Stimulated activated naive CD8-positive, alpha-beta T cell treated with anti-CD3 and anti-CD28 coated beads, Interleukin-15, Interleukin-2, amounts not matched to agents 100 U/mL and 50 U/mL, for 24 hours (primary cell): ENCODE measurements at regions not wholly inside any gene's neighbourhood (a gene's known extent, or its start where the extent isn't known, plus 50 kb on each side); places are given as distances from the start of the nearest gene placed in this dataset.
"Not testable (repeated sequence)": the region's sequence is repeated elsewhere in the genome, so short reads cannot be mapped to it uniquely, and the experiment has no call there.

Experiments used
- ATAC-seq: fragments of 150-1000 bp; cut with Tn5 transposase; one replicate; pipeline ENCODE4 v1.10.0; 2021
- DNase-seq: peaks from one replicate; pipeline ENCODE4 v3.0.0; 2021

DNA sequence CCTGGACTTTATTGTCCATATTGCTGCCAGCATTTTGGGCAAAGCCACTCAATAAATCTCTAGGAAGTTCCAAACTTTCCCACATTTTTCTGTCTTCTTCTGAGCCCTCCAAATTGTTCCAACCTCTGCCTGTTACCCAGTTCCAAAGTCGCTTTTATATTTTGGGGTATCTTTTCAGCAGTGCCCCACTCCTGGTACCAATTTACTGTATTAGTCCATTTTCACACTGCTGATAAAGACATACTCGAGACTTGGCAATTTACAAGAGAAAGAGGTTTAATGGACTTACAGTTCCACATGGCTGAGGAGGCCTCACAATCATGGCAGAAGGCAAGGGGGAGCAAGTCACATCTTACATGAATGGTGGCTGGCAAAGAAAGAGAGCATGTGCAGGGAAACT lies 53.4 kb downstream of the AHSP start:
- not testable (repeated sequence) for DNase-seq, ATAC-seq

DNA sequence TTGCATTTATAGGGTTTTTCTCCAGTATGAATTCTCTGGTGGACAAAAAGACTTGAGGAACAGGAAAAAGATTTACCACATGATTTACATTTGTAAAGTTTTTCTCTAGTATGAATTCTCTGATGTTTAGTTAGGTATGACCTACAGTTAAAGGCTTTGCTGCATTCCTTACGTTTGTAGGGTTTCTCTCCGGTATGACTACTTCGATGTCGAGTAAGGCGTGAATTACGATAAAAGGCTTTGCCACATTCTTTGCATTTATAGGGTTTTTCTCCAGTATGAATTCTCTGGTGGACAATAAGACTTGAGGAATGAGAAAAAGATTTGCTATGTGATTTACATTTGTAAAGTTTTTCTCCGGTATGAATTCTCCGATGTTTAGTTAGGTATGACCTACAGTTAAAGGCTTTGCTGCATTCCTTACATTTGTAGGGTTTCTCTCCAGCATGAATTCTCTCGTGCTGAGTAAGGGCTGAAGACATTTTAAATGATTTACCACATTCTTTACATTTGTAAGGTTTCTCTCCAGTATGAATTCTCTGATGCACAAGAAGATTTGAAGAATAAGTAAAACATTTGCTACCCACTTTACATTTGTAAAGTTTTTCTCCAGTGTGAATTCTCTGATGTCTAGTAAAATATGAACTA lies 74.2 kb downstream of the AHSP start:
- DNase-seq, ATAC-seq: not testable (repeated sequence)

DNA sequence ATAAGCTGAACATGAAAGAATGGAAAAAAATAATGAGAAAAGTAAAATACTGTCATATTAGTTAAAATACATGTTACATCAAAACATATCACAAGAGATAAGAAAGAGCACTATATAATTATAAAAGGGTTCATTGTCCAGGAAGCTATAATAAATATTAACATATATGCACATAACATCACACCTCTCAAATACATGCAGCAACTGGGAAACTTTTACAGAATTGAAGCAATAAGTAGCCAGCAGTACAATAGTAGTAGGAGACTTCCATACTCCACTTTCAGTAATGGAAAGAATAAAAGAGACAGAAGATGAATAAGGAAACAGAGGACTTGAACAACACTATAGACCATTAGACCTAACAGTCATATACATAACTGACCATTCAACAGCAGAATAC lies 90.4 kb downstream of the AHSP start:
- ATAC-seq, result no peak
- DNase-seq, result no peak

DNA sequence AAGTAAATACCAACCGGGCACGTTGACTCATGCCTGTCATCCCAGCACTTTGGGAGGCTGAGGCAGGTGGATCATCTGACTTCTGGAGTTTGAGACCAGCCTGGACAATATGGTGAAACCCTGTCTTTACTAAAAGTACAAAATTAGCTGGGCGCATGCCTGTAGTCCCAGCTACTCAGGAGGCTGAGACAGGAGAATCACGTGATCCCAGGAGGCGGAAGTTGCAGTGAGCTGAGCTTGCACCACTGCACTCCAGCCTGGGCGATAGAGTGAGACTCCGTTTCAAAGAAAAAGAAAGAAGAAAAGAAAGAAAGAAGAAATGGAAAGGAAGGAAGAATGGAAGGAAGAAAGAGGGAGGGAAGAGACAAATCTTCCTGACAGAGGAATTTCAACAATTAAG lies 108.7 kb downstream of the AHSP start:
- ATAC-seq (no peak), DNase-seq (no peak)

DNA sequence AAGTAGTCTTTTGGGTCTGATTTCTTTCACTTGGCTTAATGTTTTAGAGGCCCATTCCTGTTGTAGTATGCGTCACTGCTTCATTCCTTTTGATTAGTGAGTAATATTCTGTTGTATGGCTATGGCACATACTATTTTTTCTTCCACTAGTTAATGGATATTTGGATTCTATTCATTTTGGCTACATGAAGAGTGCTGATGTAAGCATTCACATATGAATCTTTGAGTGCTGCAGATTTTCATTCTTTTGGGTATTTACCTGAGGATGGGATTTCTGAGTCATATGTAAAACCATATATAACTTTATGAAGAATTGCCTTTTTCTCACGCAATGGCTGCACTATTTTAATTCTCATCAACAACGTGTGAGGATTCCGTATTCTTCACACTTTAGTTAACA lies 113.6 kb downstream of the AHSP start:
- no peak for ATAC-seq
- no peak for DNase-seq

DNA sequence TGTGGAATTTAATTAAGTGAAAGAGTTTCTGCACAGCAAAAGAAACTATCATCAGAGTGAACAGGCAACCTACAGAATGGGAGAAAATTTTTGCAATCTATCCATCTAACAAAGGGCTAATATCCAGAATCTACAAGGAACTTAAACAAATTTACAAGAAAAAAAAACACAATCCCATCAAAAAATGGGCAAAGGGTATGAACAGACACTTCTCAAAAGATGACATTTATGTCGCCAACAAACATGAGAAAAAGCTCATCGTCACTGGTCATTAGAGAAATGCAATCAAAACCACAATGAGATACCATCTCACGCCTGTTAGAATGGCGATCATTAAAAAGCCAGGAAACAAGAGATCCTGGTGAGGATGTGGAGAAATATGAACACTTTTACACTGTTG lies 128.0 kb downstream of the AHSP start:
- not testable (repeated sequence) for ATAC-seq, DNase-seq

DNA sequence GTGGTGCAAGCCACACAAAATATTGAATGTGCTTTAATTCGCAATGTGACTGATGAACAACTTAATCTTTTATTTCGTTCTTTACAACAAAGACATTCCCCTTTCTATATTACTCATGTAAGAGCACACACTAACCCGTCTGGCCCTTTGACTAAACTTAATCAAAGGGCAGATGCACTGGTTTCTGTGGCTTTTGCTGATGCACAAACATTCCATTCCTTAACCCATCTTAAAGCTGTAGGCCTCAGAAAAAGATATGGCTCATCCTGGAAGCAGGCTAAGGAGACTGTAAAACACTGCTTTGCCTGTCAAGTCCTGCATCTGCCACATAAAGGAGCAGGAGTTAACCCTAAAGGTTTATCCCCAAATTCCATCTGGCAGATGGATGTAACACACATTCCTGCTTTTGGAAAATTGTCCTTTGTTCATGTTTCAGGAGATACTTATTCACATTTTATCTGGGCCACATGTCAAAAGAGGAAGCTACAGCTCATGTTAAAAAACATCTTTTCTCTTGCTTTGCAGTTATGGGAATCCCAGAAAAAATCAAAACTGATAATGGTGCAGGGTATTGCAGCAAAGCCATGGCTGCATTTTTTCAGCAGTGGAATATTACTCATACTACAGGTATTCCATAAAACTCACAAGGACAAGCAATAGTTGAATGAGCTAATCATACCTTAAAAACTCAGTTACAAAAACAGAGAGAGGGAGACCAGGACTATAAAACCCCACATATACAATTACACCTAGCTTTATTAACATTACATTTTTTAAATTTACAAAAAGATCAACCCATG lies 137.2 kb downstream of the AHSP start:
- ATAC-seq (no peak), DNase-seq (no peak)

DNA sequence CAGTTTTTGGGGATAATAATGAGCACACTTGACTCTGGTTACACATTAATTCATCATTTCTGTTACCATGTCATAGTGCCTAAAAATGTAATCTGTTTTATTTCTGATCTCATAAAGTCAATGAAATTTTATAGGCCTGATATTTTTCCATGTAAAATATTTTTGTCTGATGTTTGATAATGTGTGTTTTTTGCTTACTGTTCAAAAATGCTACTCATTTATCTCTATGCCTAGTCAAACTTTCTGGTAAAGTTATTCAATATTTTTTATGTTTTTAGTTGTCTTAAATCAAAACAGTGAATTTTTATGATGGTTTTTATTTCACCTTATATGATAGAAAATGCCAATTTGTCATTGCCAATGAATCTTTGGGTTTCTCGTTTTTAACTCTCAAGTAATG lies 147.0 kb downstream of the AHSP start:
- no peak for DNase-seq
- no peak for ATAC-seq

DNA sequence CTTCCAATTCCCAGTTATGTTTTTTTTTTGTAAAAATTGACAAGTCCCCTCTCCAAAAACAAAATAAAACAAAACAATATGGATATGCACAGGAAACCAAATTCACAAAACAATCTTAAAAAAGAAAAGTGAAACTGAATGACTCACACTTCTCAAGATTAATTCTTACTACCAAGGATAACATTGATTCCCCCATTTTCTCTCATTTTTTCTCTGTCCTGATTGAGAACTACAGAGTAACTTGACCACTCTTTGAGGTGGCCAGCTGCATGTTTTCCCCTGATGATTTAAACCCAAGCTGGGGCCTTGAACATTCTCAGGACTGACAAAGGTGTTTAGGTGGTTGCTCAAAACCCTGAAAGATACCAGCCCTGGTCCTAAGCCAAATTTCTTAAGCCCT lies 149.0 kb downstream of the AHSP start:
- no peak for ATAC-seq
- no peak for DNase-seq

DNA sequence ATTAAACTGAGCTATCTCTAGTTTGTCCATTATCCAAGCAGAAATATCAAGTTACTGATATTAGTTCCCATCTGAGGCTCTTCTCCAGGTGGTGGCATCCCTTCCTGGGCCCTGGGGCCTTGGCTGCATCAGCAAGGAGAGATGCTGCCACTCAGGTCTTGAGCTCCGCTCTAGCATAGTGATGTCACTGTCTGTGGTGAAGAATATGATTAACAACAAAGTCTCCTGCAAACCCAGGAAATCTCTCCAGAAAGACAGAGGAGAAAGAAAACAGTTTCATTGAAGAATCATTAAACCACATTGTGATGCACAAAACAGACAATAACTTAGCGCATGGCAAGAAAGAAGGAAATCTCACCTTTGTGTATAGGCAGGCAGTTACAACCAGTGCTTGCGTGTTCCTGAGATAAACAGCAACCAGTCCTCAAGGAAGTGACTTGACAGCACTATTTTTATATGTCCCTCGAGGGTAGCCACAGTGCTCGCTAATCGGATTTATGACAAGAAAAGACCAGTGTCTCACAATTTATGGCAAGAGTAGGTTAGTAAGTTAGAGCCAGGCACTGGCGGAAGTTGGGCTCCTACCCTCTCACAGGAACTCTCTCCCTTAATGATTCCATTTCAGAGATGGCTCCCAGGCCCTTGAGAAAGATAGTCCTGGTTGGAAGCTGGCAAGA lies 151.1 kb downstream of the AHSP start:
- DNase-seq (no peak), ATAC-seq (no peak)

DNA sequence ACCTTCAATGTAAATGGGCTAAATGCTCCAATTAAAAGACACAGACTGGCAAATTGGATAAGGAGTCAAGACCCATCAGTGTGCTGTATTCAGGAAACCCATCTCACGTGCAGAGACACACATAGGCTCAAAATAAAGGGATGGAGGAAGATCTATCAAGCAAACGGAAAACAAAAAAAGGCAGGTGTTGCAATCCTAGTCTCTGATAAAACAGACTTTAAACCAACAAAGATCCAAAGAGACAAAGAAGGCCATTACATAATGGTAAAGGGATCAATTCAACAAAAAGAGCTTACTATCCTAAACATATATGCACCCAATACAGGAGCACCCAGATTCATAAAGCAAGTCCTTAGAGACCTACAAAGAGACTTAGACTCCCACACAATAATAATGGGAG lies 161.6 kb downstream of the AHSP start:
- ATAC-seq, DNase-seq: not testable (repeated sequence)

DNA sequence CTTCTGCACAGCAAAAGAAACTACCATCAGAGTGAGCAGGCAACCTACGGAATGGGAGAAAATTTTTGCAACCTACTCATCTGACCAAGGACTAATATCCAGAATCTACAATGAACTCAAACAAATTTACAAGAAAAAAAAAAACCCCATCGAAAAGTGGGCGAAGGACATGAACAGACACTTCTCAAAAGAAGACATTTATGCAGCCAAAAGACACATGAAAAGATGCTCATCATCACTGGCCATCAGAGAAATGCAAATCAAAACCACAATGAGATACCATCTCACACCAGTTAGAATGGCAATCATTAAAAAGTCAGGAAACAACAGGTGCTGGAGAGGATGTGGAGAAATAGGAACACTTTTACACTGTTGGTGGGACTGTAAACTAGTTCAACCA lies 164.6 kb downstream of the AHSP start:
- ATAC-seq, DNase-seq: not testable (repeated sequence)

DNA sequence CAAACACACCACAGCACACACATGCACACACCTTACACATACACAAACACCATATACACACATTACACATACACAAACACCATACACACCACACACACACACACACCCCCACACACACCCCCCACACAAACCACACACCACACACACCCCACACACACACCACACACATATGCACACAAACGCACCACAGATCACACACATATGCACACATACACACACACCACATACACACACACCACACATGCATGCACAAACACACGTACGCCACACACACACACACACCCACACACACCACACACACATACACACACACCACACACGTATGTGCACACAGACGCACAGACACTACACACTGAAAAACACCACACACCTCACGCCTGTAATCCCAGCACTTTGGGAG lies 166.0 kb downstream of the AHSP start:
- ATAC-seq (no peak), DNase-seq (no peak)

DNA sequence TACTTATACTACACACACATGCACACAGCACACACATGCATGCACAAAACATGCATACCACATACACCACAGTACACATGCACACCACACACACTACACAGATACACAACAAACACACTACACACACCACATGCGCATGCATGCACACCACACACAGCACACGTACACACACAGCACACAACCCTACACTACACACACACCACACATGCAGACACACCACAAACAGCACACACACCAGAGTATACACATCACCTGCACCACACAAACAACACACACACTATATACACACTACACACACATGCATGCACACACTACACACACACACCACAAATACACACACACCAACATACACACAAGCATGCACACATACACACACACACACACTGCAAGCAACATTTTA lies 166.8 kb downstream of the AHSP start:
- ATAC-seq (no peak), DNase-seq (no peak)

DNA sequence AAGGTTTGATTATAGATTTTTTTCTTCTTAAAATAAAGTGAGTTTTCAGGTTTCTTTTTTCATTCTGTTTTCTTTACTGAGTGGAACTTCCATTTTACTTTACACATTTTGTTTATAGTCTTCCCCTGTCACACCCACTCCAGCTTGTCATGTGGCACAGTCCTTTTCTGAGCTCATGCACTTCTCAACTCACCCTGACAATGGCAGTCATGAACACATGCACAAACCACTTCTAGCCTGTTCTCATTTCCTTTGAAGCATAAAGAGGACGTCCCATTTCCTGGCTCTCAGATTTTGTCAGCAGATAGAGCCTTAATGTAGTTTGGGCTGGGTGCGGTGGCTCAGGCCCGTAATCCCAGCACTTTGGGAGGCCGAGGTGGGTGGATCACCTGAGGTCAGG lies 168.0 kb downstream of the AHSP start:
- DNase-seq (no peak), ATAC-seq (no peak)

DNA sequence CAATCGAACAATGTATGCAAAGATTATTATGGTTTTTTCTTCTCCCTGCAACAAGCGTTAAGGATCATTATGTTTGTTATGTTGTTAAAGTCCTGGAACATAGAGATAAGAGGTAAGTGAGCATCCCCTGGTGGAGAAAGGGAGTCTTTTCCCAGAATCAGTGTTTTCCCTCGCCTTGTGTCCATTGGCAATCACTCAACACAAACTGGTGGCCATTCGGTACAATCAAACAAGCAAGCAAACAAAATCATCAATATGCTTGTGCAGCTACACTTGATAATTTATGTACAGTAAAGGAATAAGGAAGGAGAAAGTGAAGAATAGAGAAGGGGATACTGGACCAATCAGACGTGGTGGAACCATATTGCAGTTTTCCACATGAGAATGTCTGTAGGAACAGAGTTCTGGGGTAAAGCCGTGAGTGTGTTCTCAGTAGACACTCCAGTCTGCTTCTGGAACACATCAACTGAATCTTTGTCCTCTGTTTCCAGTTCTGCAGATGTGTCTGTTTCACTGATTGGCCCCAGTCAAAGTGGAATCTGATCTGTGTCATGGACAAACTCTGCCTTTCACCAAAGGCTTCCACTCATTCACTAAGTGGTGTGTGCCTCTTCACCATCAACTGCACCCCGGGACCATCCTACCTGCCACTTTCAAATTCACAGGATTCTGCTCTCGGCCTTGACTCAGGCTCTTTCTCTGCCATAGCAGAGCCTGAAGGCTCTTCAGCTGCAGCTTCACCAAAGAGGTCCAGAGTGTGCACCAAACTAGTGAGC lies 169.5 kb downstream of the AHSP start:
- no peak for DNase-seq
- ATAC-seq, result no peak

DNA sequence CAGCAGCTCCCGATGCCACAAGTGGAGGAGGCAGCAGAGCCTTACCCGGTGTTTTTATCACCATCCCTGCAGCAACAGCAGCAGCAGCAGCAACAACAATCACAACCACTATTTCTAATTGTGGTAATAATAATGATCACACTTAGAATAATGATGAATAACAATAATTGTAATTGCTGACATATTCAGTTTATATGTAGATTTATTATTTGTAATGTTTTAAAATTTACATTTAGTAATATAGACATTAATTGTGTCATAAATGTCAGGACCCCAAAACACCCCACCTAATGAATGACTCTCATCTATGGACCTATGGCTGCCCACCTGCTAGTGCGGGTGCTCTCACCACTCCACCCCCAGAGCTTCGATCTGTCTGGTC lies 170.0 kb downstream of the AHSP start:
- ATAC-seq (no peak), DNase-seq (no peak)

DNA sequence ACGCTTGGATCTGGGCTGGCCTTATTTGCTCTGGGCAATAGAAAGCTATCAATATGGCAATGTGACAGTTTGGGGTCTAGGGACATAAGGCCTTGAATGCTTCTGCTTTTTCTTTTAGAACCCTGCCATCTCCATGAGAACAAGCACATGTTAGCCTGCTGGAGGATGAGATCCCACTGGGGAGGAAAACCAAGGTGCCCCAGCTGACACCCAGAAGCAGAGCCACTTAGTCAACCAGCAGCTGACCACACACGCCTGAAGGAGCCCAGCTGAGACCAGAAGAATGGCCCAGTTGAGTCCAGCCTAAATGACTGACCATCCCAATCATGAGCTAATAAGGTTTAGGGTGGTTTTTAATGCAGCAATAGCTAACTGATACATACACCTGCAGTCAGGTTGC lies 171.2 kb downstream of the AHSP start:
- ATAC-seq, result no peak
- DNase-seq, result no peak

DNA sequence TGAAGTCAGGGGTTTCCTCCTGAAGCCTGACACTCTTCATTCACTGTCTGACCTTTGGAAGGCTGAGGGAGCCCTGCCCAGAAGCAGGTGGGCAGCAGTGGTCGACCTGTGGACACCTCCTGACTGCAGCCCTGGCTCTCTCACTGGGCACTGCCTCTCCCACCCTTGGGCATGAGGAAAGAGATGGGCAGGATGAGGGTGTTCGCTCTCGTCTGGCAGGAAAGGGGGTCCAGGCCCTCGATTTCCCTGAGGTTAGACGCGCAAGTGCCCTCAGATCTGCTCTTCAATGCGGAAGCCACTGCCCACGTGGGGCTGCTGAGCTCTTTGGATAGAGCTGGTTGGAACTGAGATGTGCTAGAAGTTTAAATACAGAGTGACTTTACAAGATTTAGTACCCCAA lies 171.9 kb downstream of the AHSP start:
- ATAC-seq (no peak), DNase-seq (no peak)

DNA sequence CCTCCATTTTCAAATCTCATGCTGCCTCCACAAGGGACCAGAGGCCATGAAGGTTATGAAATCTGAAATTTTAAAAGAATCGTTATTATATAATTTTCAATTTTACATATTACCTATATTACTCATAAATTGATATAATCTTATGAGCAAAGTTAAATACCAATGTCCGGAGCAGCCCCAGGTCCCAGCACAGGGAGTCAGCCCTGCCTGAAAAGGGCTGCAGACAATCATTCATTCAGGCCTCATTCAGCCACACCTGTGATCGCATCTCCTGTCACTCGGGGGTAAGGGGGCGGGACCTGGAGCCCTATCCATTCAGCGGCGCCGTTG lies 172.5 kb downstream of the AHSP start:
- ATAC-seq, result no peak
- no peak for DNase-seq

DNA sequence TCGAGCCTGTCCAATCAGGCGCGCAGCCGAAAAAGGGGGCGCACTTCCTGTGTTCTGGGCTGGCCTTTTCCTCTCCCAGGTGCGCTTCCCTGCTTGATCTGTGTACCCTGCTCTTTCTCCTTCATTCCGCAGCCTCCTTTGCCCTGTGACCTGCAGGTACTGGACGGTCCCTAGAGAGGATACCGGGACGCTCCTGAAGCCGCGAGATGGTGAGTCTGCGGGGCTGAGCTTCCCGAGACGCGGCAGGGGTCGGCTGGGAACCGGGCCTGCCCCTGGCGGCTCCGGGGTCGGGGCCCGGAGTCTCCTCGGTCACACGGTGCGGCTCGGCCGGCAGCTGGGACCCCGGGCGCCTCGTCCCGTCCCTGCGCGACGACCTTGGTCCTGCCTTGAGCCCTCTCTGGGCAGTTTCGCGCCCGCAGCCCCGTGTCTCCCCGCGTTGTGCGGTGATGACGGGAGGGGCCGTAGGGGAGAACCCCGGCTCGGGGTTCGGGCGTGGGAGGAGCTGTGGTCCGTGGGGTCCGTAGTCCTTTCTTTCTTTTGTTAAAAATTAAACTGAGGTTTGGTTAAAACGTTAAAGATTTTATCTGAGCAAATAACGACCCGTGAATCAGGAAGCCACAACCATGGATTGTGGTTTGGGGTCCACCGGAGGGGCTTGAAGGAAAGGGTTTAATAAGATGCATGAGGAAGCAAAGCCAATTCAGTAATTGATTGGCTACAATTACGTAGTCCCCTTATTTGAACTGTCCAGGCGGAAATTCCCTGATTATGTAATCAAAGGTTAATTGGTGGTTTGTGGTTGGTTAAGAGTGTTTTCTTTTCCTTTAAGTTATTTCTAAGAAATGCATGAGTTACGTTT lies 172.8 kb upstream of the ZNF267 start:
- ATAC-seq, result peak; percentile 85
- DNase-seq, result peak; percentile 86

DNA sequence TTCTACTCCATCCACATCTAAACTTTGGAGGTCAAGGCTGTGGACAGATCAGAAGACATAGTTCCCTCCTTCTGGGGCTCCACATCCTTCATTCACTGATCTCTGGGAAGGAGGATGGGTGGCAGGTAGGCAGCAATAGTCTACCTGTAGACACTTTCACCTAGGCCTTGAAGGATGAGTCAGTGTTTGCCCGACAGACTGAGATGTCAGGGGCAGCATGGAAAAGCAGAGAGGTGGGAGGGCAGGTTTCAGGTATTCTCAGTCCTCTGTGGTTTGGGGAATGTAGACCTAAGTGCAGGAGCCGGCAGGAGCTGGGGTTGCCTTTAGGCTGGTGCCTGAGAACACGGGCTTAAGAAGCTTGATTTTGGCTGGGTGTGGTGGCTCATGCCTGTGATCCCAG lies 171.9 kb upstream of the ZNF267 start:
- no peak for ATAC-seq
- no peak for DNase-seq
